ENCODE measurements at regions not wholly inside any gene's neighbourhood (a gene's known extent, or its start where the extent isn't known, plus 50 kb on each side); places are given as distances from the start of the nearest gene placed in this dataset.

GRCh38 chr4:18571301-18571761 lies 549.8 kb upstream of the LCORL start:
- Histone ChIP-seq H3K36me3 (no peaks in the 10 kb centered on the region), H3K27me3 (no peaks in the 10 kb centered on the region), H3K4me3 (no peak overlapping the region), H3K4me1 (no peaks in the 10 kb centered on the region), H3K9me3 (no peaks in the 10 kb centered on the region), H3K27ac (no peak overlapping the region)
- intact Hi-C loops (cut with DNase I; ENCODE audit: low total_unique reads): no loop called here
- WGBS, 2 donors (ENCODE audit: low coverage in 1 of 2): 56 to 67% methylated on average over 1 to 2 of the region's 2 CpGs
- in situ Hi-C loops (cut with MboI; ENCODE audit: low pct_ligation_motif_present in 1 of 4, low pct_unique_long_range_greater_than_20kb in 1 of 4, low sequenced_read_pairs in 3 of 4): no loop called here
- TF ChIP-seq, protein P1, sequence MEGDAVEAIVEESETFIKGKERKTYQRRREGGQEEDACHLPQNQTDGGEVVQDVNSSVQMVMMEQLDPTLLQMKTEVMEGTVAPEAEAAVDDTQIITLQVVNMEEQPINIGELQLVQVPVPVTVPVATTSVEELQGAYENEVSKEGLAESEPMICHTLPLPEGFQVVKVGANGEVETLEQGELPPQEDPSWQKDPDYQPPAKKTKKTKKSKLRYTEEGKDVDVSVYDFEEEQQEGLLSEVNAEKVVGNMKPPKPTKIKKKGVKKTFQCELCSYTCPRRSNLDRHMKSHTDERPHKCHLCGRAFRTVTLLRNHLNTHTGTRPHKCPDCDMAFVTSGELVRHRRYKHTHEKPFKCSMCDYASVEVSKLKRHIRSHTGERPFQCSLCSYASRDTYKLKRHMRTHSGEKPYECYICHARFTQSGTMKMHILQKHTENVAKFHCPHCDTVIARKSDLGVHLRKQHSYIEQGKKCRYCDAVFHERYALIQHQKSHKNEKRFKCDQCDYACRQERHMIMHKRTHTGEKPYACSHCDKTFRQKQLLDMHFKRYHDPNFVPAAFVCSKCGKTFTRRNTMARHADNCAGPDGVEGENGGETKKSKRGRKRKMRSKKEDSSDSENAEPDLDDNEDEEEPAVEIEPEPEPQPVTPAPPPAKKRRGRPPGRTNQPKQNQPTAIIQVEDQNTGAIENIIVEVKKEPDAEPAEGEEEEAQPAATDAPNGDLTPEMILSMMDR (IDR thresholded peaks at IDR 0.05): no peak
- TF ChIP-seq POLR2A (IDR thresholded peaks at IDR 0.05): no peak
- TF ChIP-seq EP300 (IDR thresholded peaks at IDR 0.05; ENCODE audit: low read depth): no peak
- no peak for TF ChIP-seq POLR2AphosphoS5 (IDR thresholded peaks at IDR 0.05)
- no peak for DNase-seq

DNA sequence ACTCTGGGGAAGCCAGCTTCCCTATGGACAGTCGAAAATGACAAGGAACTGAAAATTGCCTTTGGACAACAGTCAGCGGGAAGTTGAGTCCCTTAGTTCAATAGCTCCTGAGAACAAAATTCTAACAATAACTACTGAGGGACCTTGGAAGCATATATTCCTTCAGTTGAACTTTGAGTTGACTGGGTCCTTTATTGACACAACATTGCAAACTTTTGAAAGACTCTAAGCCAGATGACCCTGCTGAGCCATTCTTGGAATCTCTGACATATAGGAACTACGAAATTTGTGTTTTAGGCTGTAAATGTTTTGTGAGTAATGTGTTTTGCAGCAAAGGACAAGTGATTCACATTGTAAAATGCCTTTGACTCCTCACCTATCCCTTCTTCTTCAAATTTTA lies 548.8 kb upstream of the LCORL start:
- H3K36me3 ChIP-seq: no peaks in the 10 kb centered on the region
- intact Hi-C loops (cut with DNase I; ENCODE audit: low total_unique reads): no loop called here
- no peak overlapping the region for H3K27ac ChIP-seq
- H3K4me3 ChIP-seq: no peak overlapping the region
- no peak for DNase-seq
- no peaks in the 10 kb centered on the region for H3K9me3 ChIP-seq
- no peaks in the 10 kb centered on the region for H3K27me3 ChIP-seq
- WGBS, 2 donors (ENCODE audit: low coverage in 1 of 2): 78 to 90% methylated on average over 1 to 3 of the region's 3 CpGs
- H3K4me1 ChIP-seq: no peaks in the 10 kb centered on the region
- TF ChIP-seq POLR2AphosphoS5 (IDR thresholded peaks at IDR 0.05): no peak
- in situ Hi-C loops (cut with MboI; ENCODE audit: low pct_ligation_motif_present in 1 of 4, low pct_unique_long_range_greater_than_20kb in 1 of 4, low sequenced_read_pairs in 3 of 4): no loop called here

DNA sequence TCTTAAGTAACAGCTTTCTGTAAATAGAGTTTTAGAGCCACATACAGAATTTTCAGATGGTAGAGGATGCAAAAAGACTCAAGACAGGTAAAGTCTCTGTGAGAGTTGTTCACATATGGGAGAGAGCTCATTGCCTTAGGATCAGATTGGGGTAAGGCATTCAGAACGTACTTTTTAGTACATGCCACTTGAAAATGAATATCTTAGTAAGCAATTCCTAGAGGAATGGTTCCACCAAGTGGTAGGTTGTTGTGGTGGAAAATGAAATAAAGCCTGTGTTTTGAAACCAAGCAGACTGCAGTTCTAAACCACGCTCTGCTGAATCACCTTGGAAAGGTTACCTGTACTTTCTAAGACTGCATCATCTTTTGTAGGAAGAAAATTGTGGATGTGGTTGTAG lies 547.0 kb upstream of the LCORL start:
- Histone ChIP-seq H3K36me3 (no peaks in the 10 kb centered on the region), H3K4me1 (no peaks in the 10 kb centered on the region), H3K9me3 (no peaks in the 10 kb centered on the region), H3K4me3 (no peak overlapping the region), H3K27me3 (no peaks in the 10 kb centered on the region), H3K27ac (no peak overlapping the region)
- no peak for DNase-seq
- 27 to 30% methylated on average over 2 of the region's 2 CpGs for whole genome bisulfite sequencing, 2 donors (ENCODE audit: low coverage in 1 of 2)
- intact Hi-C loops (cut with DNase I; ENCODE audit: low total_unique reads): no loop called here
- TF ChIP-seq, protein P1 (IDR thresholded peaks at IDR 0.05): no peak
- TF ChIP-seq EP300 (IDR thresholded peaks at IDR 0.05; ENCODE audit: low read depth): no peak
- no peak for TF ChIP-seq POLR2AphosphoS5 (IDR thresholded peaks at IDR 0.05)
- no peak for TF ChIP-seq POLR2A (IDR thresholded peaks at IDR 0.05)
- in situ Hi-C loops (cut with MboI; ENCODE audit: low pct_ligation_motif_present in 1 of 4, low pct_unique_long_range_greater_than_20kb in 1 of 4, low sequenced_read_pairs in 3 of 4): no loop called here

DNA sequence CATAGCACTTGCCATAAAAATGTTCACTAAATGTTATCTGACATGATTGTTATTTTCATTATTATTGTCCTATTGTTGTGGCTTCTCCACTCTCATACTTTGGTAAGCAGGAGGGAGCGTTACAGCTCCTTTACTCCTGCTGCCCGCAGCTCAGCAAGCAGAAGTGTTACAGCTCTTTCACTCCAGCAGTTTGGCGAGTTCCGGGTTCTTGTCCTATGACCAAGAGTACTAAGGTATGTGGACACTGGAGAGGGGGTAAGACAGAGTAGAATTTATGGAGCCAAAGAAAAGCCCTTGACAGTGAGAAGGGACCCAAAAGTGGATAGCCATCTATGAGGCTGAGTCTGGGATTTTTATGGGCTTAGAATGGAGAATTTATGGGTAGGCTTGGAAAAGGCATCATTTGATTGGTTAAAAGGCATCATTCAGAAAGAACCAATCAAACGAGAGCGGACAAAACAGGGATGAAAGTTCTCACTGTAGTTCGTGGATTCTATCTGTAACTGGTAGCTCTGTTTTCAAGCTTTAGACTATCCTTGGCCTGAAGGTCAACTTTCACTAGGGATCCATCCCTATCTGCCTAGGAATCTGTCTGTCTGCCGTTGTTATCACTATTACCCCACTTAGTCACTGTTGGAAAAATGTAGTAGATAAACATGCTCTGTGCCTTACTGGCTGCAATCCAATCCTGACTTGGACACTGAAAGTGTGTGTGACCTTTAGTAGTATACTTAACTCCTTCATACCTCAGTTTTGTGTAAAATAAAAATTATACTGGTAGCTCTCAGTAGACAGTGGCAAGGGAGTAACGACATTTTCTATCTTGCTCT lies 545.6 kb upstream of the LCORL start:
- 54 to 69% methylated on average over 5 to 9 of the region's 9 CpGs for WGBS, 2 donors (ENCODE audit: low coverage in 1 of 2)
- H3K4me3 ChIP-seq: no peak overlapping the region
- H3K27me3 ChIP-seq: no peaks in the 10 kb centered on the region
- TF ChIP-seq POLR2AphosphoS5 (IDR thresholded peaks at IDR 0.05): no peak
- TF ChIP-seq, protein P1 (IDR thresholded peaks at IDR 0.05): no peak
- no peak for TF ChIP-seq POLR2A (IDR thresholded peaks at IDR 0.05)
- no peak for TF ChIP-seq EP300 (IDR thresholded peaks at IDR 0.05; ENCODE audit: low read depth)
- no peak for DNase-seq
- H3K36me3 ChIP-seq: no peaks in the 10 kb centered on the region
- no peak overlapping the region for H3K27ac ChIP-seq
- intact Hi-C loops (cut with DNase I; ENCODE audit: low total_unique reads): no loop called here
- no peaks in the 10 kb centered on the region for H3K4me1 ChIP-seq
- in situ Hi-C loops (cut with MboI; ENCODE audit: low pct_ligation_motif_present in 1 of 4, low pct_unique_long_range_greater_than_20kb in 1 of 4, low sequenced_read_pairs in 3 of 4): no loop called here
- no peaks in the 10 kb centered on the region for H3K9me3 ChIP-seq

Measured in transverse colon (tissue), 4 donors.